Hematopoietic multipotent progenitor cell treated with erythropoietin and hydrocortisone succinate and interleukin-3 and kit ligand, for 4 days (in vitro differentiated cells): ENCODE measurements at regions not wholly inside any gene's neighbourhood (a gene's known extent, or its start where the extent isn't known, plus 50 kb on each side); places are given as distances from the start of the nearest gene placed in this dataset.
"Not testable (repeated sequence)": the region's sequence is repeated elsewhere in the genome, so short reads cannot be mapped to it uniquely, and the experiment has no call there.

Experiments used
- DNase-seq: peaks from one replicate; pipeline ENCODE4 v3.0.0-alpha.2; 2015

DNA sequence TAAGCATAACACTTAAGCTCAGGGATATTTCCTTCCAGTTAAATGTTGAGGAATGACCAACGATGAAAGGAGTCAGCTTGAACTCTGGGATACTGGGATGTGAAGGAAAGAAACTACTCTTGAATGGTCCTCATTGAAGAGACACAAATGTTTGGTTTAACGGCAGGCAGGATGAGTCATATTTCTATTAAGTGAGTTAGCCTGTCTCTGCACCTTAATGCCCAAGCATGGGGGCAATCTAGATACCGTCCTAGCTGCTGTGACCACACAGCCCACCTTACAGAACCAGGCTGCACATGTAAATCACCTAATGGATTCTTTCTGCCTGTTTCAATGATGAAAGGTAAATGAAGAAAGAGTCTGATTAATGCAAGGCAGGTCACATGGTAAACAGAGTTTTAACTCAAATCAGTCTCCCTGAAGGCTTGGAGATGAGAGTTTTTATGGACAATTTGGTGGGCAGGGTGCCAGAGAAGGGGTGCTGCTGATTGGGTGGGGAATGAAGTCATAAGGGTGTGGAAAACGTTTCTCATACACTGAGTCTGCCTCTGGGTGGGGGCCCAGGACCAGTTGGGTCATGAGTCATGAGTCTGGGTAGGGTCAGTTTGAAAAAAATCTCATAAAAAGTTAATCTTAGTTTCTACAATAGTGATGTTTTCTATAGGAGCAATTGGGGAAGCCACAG, 144.6 kb upstream of the MMADHC start:
- no peak for DNase-seq

DNA sequence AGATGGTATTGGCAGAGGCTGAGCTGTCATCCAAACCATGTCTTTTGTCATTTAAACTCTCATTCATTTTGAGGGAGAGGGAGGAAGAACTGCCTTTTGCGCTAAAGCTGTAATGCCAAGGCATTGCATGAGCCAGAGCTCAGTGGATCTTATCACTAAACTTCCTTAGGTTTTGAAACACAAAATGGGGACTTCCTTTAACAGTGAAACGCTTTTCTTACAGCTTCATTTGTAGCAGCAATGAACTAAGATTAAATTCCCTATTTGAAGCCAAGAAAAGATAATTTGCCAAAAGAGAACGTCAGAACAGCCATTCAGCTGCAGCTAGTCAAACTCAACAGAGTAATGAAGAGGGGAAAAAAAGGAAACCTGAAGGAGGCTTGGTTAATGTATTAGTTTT, 143.5 kb upstream of the MMADHC start:
- no peak for DNase-seq

DNA sequence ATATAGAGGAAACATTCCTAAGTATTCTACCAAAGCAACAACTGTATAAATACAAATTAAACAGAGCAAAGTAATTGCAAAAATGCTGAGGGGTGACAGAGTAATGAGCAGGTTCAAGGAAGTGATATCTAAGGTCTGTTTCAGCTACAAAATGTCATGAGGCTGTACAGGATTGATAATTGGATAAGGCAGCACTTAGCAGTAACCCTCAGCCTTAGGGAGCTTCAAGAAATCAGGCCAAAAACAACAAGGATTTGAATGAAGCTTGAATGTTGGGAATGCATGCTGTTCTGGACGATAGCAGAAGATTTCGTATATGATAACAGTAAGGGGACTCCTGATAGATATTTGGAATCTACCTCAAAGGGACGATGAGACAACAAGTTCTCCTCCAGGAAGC, 142.0 kb upstream of the MMADHC start:
- no peak for DNase-seq

DNA sequence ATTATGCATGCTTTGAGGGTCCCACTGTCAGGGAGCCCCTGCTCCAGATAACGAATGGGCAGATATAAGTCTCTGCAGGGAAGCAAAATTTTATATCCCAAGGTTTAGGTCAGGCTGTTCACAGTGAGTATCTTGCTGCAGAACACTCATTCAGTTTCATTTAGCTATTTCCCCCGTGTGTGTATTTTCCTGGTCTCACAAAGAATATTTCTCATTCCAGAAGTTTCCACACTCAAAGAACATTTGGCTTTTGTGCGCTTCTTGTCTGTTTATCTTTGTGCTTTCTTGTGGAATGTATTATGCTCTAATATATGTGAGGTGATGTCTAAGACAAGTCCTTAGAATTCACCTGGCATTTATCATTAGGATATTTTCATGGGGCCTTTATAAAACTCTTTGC, 140.4 kb upstream of the MMADHC start:
- no peak for DNase-seq

DNA sequence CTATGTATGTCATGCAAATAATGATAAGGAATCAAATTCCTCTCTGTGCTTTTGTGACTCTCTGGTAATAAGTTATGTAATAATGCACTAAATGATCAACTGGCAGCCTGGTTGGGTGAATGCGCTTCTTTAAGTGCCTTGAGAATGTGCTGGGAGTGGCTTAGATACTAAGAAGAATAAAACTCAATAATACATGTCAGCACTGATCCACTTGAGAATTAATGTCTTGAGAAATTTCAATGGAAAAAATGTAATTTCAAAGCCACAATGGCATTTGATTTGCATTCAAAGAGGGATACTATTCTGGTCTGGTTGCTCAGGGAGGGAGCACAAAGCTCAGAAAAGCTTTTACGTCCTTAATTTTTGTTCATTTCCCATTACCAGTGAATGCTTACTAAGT, 137.7 kb upstream of the MMADHC start:
- DNase-seq: no peak

DNA sequence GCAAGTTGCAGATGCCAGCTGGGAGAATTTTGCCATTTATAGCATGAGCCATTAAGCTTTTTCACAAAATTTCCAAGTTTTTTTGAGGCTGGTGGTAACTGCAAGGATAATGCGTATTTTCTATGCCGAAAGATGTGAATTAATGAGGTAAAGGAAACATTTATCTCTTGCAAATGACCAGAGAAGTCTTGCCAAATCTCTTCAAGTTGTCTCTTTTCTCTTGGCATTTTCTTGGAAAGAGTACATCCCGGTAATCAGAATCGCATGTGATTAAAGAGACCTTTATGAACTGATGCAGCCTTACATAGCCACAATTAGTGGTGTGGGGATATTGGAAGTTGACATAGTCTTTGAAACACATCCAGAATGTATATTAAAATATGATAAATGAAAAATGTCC, 136.5 kb upstream of the MMADHC start:
- no peak for DNase-seq

DNA sequence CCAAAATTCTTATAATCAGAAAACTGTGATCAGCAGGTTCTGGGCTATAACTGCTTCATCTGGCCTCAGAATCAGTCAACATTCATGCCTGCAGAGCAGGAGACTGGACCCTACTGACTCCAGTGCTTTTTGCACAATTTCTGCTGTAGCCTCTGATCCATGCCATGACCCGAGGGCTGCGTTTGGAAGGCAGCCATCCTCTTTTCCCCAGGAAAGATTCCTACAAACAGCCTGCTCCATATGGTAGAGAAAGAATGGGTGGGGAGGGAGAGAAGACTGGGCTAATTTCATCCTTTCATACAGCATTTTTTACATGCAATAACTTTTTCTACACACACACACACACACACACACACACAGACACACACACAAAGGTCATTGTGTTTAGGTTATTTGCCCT, 133.0 kb upstream of the MMADHC start:
- DNase-seq: no peak

DNA sequence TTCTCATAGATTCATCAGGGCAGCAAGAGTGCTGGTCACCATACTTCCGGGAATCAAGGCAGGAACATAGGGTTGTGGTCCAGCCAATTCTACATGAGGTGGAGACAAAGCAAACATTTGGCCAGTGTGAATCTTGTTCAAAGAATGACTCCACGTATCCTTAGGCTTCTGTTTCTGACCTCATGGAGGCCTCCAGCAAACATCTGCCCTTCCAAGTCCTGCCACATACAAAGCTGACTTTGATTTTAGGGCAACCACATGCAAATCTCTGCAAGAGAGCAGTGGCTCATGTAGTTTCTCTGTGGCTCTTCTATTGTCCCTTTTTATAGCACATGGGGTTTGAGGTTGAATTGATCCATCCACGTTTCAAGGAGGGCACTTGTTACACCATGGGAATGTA, 132.1 kb upstream of the MMADHC start:
- no peak for DNase-seq

DNA sequence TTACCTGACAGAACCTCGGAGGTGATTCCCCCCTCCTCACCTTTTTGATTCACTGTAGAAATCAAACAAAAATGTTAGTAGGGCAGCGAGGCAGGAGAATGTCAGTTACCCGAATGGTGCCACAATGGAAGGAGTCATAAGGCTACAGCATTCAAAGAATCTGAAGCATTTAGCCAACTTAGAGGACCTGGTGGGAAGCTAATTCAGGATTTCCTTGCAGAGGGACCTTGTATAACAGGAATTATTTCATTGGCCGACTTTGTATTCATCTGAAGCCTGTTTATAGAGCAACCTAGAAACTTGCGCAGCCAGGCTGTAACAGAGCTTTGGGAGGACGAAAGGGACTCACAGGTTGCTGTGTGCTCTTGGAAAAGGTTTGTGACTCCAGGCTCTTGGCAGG, 129.1 kb upstream of the MMADHC start:
- DNase-seq: no peak

DNA sequence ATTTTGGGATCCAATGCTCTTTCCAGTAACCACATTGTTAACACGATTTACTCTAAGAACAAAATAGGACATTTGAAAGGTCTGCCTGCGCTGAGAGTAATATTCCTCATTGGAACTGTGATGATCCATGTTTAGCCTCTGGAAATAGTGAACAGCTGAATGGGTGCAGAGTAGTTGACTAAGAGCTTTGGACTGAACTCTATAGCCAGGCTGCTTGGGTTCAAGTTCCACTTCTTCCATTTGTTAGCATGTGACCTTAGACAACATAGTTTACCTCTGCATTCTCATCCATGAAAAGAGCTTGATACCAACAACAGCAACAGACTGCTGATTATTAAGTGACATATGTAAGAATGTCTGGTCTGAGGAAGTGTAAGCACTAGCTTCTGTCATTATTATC, 128.3 kb upstream of the MMADHC start:
- no peak for DNase-seq

DNA sequence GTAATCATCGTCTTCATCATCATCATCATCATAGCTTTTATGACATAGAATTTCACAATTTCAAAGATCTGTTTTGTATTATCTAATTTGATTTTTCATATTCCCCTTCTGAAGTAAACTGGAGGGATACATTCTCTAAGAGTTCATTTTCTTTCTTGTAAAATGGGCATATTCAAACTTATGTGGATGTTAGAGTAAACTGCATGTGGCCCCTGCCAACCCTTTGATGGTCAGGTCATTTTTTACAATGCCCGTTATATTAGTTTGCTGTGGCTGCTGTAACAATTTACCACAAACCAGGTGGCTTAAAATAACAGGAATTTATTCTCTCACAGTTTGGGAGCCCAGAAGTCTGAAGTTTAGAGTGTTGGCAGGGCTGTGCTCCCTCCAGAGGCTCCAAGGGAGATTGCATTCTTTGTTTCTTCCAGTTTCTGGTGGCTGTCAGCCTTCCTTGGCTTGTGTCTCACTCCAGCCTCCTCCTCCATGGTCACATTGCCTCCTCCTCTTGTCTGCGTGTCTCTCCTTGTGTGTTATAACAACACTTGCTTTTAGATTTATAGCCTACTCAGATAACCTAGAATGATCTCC, 127.5 kb upstream of the MMADHC start:
- peak; percentile 31 for DNase-seq

DNA sequence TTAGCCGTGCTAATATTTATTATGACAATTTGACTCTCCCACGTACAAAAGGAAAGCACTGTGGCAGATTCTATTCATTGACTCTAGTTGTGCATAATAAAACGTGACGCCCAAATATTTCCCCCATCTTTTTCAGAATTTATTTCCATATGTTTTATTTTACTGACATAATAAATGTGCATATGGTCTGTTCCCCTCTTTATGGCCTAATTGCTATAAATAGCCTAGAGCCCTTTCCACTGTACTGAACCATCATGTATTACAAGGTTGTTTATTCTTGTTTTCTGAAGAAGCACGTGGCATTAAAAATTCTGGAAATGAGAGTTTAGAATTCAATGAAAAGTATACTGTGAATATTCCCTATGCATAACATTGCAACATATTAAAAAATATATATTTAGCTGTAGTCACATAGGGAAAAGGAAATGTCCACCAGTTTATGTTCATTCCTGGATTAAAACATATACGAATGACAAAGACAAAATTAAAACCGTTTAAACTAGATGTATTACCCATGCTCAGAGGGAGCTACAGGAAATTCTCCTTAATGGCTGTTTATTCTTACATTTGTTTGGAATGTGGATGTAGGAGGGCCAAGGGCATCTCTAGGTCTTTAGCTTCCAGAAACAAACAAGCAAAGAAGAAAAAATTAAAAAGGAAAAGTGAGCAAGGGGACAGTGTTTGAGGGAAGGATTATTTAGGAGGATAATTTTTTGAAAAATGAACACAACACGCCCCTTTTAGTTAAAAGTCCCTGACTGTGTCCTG, 122.1 kb upstream of the MMADHC start:
- DNase-seq: no peak

DNA sequence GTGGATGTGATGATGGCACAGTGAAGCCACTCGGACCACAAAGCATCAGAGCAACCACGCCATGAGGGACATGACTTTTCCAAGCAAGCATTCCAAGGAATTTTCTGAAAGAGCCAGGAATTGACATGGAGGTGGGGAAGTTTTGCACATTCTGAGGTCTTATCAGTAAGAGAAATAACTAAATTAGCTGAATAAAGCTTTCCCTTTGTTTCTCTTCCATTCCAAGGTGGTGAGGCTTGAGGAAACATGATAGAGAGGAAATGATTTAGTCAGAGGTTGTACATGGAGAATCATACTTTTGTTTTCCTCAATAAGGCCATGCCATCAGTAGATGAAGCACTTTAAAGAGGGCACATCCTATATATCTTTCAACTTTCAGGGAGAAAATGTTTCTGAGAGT, 115.7 kb upstream of the MMADHC start:
- no peak for DNase-seq

DNA sequence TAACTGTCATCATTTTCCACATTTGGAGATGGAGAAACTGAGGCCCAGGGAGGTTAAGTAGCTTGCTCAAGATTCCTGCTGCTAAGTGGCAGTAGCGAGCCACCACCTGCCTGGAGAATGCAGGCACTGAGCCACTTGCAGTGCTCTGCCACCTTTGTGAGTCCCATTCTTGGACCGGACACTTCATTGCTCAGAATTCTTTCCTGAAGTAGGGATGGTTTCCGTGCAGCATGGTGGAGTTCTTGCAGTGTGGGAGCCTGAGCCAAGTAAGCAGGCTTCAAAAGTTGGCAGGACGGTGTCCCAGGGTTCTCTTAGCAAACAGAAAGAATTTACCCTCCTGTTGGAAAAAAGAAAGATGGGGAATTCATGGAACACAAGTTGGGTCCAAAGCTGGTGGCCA, 115.0 kb upstream of the MMADHC start:
- DNase-seq: no peak

DNA sequence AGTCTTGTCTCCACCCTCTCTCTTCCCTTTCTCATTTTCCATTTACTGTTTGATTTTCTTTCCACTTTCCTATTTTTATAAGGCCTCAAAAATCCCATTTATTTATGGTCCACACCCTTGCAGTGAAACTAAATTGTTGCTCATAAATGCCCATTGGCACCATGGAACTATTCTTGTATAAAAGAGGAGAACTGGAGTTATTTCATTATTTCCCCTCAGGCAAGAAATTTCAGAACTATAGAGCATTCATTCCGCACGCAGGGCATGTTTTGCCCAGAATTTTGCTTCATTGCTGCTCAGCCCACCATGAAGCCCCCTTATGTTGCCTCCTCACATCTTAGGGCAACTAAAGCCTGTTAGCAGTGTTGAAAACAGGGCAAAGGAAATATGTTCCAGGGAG, 113.7 kb upstream of the MMADHC start:
- no peak for DNase-seq

DNA sequence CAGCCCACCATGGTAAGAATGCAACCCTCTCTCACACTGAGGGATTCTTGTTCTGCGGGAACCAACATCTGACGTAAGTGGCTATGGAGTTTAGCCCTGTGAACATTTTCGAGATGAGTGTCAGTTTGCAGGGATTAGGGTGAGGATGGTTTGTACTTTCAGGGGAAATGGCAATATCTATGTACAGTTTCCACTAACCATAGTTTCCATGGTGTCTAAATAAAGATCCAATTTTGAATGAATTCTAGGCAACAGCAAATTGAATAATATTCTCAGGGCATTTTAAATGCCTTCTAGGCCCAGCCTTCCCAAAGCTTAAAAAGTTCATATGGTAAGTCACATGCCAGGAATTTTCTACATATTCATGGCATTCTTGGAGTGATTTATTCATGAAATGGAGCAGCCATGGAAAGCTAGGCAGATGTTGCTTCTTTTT, 105.4 kb upstream of the MMADHC start:
- DNase-seq: no peak

DNA sequence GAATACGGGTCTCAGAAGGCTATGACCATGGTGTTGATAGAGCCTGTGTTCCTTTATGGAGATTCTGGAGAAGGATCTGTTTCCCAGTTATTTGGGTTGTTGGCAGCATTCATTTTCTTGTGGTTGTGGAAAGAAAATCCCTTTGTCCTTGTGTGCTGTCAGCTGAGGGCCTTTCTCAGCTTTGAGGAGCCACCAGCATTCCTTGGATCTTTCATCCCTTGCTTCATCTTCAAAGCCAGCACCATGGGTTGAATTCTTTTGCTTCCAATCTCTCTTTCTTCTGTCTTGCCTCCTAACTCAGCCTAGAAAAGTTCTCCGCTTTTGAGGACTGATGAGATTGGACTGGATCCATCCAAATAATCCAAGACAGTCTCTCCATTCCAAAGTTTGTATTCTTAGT, 103.2 kb upstream of the MMADHC start:
- DNase-seq: no peak

DNA sequence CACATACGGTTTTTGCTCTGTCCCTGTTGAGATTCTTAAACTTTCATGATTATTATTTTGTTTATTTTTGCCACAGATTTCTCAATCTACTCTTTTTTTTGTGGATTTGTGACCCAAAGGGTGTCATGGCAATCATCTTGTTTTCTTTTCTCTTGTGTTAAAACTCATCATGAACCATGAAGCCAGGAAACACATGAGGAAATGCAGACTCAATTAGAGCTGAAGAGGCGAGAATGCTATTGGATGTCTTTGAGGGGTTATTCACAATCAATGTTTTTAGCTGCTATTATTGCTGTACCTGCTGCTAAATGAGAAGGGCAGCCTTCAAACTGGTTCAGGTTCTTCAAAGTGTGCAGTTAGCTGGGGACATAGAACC, 99.5 kb upstream of the MMADHC start:
- no peak for DNase-seq

DNA sequence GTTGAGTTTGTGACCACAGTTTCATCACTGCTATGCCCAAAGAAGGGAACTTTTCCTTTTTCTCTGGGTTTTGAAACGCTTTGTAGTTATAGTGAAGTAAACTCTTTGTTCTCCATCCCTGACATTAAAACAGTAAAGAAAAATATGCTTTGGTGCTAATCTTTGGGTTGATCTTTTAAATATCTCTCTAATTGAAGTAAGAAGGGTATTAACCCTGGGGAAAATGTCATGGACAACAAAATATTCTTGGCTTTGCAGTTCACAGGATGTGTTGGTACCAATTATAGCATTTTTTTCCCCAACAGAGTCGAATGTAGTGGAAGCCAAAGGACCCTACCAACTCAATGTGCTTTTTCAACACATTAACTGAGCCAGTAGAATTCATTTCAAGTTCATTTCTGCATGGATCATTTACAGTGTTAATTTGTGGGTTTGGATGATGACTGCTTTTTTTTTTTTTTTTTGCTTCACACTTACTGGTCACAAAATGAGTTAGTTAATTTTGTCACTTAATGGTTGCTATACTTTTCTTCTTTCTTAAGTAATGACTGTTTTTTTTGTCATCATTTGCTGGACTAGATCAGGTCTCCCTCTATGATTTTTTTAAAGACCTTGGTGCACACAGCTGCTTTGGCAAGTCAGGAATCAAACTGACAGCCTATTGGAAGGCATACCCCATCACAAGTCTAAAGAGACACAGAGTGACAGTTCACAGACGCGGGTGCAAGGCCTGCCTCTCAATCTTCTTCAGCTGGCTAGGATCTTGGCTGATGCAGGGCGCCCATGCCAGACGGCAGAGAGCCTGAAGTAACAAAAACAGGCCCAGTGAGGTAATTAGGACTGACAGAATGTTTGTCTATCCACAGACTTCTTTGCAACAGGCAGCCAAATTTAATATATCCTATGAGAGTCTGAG, 98.8 kb upstream of the MMADHC start:
- DNase-seq: no peak

DNA sequence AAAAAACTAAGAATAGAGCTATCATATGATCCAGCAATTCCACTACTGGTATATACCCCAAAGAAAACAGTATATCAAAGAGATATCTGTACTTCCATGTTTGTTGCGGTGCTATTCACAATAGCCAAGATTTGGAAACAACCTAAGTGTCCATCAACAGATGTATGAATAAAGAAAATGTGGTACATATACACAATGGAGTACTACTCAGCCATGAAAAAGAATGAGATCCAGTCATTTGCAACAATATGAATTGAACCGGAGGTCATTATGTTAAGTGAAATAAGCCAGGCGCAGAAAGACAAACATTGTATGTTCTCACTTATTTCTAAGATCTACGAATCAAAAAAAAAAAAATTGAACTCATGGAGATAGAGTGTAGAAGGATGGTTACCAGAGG, 97.8 kb upstream of the MMADHC start:
- DNase-seq: not testable (repeated sequence)

DNA sequence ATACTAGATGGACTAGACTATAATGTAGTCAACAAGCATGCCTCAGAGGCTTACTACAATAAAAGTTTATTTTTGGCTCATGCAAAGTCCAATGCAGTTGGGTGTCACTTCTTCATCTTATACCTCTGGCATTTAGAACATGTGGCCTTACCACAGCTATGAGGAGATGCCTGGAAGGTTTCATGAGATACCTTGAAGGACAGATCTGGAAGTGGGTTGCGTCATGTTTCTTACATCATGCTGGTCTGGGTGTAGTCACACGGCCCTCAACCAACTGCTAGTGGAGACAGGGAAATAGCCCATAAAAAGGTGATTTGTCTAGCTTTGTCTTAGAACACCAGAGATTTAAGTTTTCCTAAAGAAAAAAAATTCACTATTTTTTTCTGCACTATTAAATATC, 91.7 kb upstream of the MMADHC start:
- peak; percentile 1 for DNase-seq

DNA sequence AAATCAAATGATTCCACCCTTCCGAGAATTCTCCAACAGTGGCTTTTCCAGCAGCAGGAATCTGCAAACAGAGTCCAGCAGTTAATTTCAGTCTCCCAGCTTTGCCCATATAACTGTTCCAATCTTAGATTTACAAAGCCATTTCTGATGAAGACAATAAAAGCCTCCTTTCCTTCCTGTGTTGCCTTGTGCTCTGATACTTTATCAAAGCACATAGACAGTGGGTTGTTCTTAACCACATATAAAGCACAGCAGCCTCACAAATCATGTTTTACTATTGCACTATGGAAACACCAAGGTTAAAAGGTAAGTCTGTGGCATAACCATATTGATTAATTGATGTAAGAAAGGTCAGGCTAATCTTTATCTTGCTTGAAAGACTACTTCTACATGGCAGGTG, 89.8 kb upstream of the MMADHC start:
- no peak for DNase-seq

DNA sequence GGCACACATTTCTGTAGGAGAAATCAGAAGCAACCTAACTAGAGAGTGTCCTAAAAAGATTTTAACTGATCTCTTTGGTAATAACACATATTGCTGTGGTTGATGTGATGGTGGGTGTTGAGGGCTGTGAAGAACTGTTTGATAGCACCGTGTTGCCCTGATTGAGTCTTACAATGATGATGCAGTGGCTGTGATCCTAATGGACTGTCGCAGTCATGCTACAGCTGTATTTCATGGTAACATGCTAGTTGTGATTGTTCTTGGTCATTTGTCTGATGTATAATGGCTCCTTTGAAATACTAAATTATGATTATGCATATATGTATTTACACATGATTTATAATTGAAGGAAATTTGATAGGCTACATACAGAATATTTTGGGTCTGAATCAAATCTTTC, 82.5 kb upstream of the MMADHC start:
- DNase-seq: no peak
